Endothelial cell of umbilical vein (primary cell): ENCODE measurements at regions not wholly inside any gene's neighbourhood (a gene's known extent, or its start where the extent isn't known, plus 50 kb on each side); places are given as distances from the start of the nearest gene placed in this dataset.

ENCODE experiments used
- BruUV-seq: library from RNA; stranded (reverse); fragments of 400-500 nt; replicated peaks from 2 replicates; lab custom pipeline; 2021; lab: Mats Ljungman, UMichigan
- CTCF ChIA-PET: fragments of 300-600, 350-600 bp; sonication (Branson Sonifier 250); formaldehyde crosslinking; loops from one replicate; lab custom pipeline; 2021; ENCODE audit warnings: antibody characterized with exemption, inconsistent platforms; lab: Charles Lee
- POLR2A ChIA-PET: fragments of 300-600, 350-600 bp; sonication (Branson Sonifier 250); formaldehyde crosslinking; loops from one replicate; lab custom pipeline; 2021; ENCODE audit warnings: antibody characterized with exemption, inconsistent platforms; lab: Charles Lee
- DNase-seq: peaks from one replicate; pipeline ENCODE4 v3.0.0-alpha.2; 2011; ENCODE audit warnings: low read depth, low spot score
- FAIRE-seq: peaks from 2 replicates; lab custom pipeline; 2011; peaks lifted over from hg19 to GRCh38; lab: Jason Lieb, UNC
- H2AFZ ChIP-seq: 2 replicates; pipeline ENCODE4 v1.6.0; 2012; ENCODE audit warnings: low read depth, low read length, control low read depth, inconsistent platforms
- H3K27ac ChIP-seq: 2 replicates; pipeline ENCODE4 v1.5.1; 2011; ENCODE audit warnings: low read depth, mild to moderate bottlenecking, control low read depth, low read length, moderate library complexity; ENCODE audit not compliant: insufficient read depth
- H3K27me3 ChIP-seq, 2 experiments: 2 replicates each; pipeline versions ENCODE4 v1.6.0 to v1.6.1; 2011; ENCODE audit warnings: low read length in 2 of 2, mixed read lengths in 1 of 2; ENCODE audit not compliant: control insufficient read depth in 2 of 2, insufficient read depth in 2 of 2
- H3K36me3 ChIP-seq, 2 experiments: 2 replicates in 1 of 2; 3 replicates in 1 of 2; pipeline ENCODE4 v1.5.1; 2011; ENCODE audit warnings: low read length in 2 of 2, mild to moderate bottlenecking in 1 of 2, moderate library complexity in 1 of 2; ENCODE audit not compliant: control insufficient read depth in 2 of 2, insufficient read depth in 2 of 2; ENCODE audit errors: extremely low read depth in 1 of 2
- H3K4me1 ChIP-seq: 3 replicates; pipeline ENCODE4 v1.5.1; 2011; ENCODE audit warnings: mild to moderate bottlenecking, low read length; ENCODE audit not compliant: control insufficient read depth, insufficient read depth; ENCODE audit errors: extremely low read depth
- H3K4me2 ChIP-seq: 2 replicates; pipeline ENCODE4 v1.6.1; 2011; ENCODE audit warnings: low read length, control low read depth, mixed read lengths; ENCODE audit not compliant: insufficient read depth
- H3K4me3 ChIP-seq, 3 experiments: fragments of 200-600 bp in 1 of 3; sonication (generic), shearing (Covaris generic) in 1 of 3; replicated peaks in 1 of 3; 2 replicates each; pipeline ENCODE4 v1.5.1; 2011 to 2016; ENCODE audit warnings: control low read depth in 3 of 3, low read length in 3 of 3, mild to moderate bottlenecking in 2 of 3, inconsistent platforms in 1 of 3, low read depth in 1 of 3, moderate library complexity in 1 of 3; ENCODE audit not compliant: insufficient read depth in 1 of 3
- H3K79me2 ChIP-seq: 2 replicates; pipeline ENCODE4 v1.6.0; 2012; ENCODE audit warnings: low read length, inconsistent platforms; ENCODE audit not compliant: control insufficient read depth, insufficient read depth
- H3K9ac ChIP-seq: replicated peaks from 2 replicates; pipeline ENCODE3; 2011; ENCODE audit warnings: low read length, control low read depth; ENCODE audit not compliant: insufficient read depth; ENCODE audit errors: extremely low read depth
- H3K9me1 ChIP-seq: replicated peaks from 3 replicates; pipeline ENCODE4 v1.6.0; 2011; ENCODE audit warnings: mild to moderate bottlenecking, low read length; ENCODE audit not compliant: control insufficient read depth, insufficient read depth; ENCODE audit errors: extremely low read depth
- H3K9me3 ChIP-seq: replicated peaks from 2 replicates; pipeline ENCODE4 v1.5.1; 2012; ENCODE audit warnings: low read length, inconsistent platforms; ENCODE audit not compliant: control insufficient read depth, insufficient read depth
- H4K20me1 ChIP-seq: replicated peaks from 2 replicates; pipeline ENCODE3; 2011; ENCODE audit warnings: mild to moderate bottlenecking, low read length; ENCODE audit not compliant: control insufficient read depth, insufficient read depth; ENCODE audit errors: extremely low read depth
- EZH2 ChIP-seq: IDR thresholded peaks from 2 replicates; pipeline ENCODE4 v1.6.1; 2012; ENCODE audit warnings: borderline replicate concordance, low read depth, mild to moderate bottlenecking, moderate library complexity, low read length, inconsistent platforms; ENCODE audit not compliant: severe bottlenecking
- FOS ChIP-seq: IDR thresholded peaks from 2 replicates; pipeline ENCODE4 v1.6.1; 2011; ENCODE audit warnings: mild to moderate bottlenecking, low read length, moderate library complexity, borderline replicate concordance; ENCODE audit not compliant: insufficient read depth
- GATA2 ChIP-seq: IDR thresholded peaks from 2 replicates; pipeline ENCODE4 v1.7.0; 2011; ENCODE audit warnings: low read depth, mild to moderate bottlenecking, moderate library complexity, mixed read lengths, low read length; ENCODE audit not compliant: insufficient read length, insufficient read depth
- JUN ChIP-seq: IDR thresholded peaks from 2 replicates; pipeline ENCODE4 v1.6.1; 2011; ENCODE audit warnings: borderline replicate concordance, low read depth; ENCODE audit not compliant: insufficient read length, insufficient read depth
- MYC ChIP-seq: IDR thresholded peaks from one replicate; pipeline ENCODE4 v1.6.1; 2011; ENCODE audit warnings: mild to moderate bottlenecking, low read depth, low read length
- POLR2A ChIP-seq: IDR thresholded peaks from 2 replicates; pipeline ENCODE4 v1.6.1; 2012; ENCODE audit warnings: low read depth, mild to moderate bottlenecking, control low read depth, low read length
- POLR2AphosphoS5 ChIP-seq: IDR thresholded peaks from 2 replicates; pipeline ENCODE4 v1.6.1; 2012; ENCODE audit warnings: low read depth, mild to moderate bottlenecking, control low read depth, low read length, moderate library complexity; ENCODE audit not compliant: insufficient read depth
- dilution Hi-C: fragments of 300-500 bp; cut with MboI; formaldehyde crosslinking; loops from one replicate; pipeline ENCODE4 v1.15.0; 2019; ENCODE audit warnings: low sequenced_read_pairs; ENCODE audit not compliant: extremely low pct_ligation_motif_present
- intact Hi-C: fragments of 100-400 bp; cut with micrococcal nuclease; formaldehyde crosslinking; loops from one replicate; pipeline ENCODE4 v1.10.0; 2022
- TF ChIP-seq, protein P1 (sequence below), 2 donors: IDR thresholded peaks; 1 replicate in 1 of 2; 2 replicates in 1 of 2; pipeline ENCODE4 v1.5.1; 2011; ENCODE audit warnings: low read length in 2 of 2, mild to moderate bottlenecking in 2 of 2, moderate library complexity in 2 of 2, control low read depth in 1 of 2, inconsistent platforms in 1 of 2, low read depth in 1 of 2; ENCODE audit not compliant: insufficient read depth in 1 of 2; ENCODE audit errors: extremely low read depth in 1 of 2
- TF ChIP-seq, protein P2 (sequence below): IDR thresholded peaks from 2 replicates; pipeline ENCODE4 v1.6.1; 2011; ENCODE audit not compliant: insufficient read depth, insufficient read length

DNA sequence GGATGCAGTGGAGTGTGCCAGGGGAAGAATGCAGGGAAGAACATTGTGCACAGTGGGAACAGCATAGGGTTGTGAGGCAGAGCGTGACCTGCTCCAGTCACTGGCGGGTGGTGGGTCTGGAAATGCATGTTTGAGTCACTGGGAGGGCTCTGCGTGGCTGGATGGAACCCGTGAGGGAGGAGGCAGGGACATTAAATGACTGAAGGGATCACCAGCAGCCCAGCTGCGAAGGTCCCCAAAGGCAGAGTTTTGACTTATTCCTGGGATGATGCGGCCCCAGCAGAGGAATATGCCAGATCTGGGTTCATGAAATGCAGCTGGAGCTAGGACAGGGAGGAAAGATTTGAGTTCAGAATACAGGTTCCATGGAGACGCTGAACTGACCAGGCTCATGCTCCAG is 104.0 kb upstream of the FGF3 start:
- no peak for DNase-seq
- H3K27me3 ChIP-seq, result peaks cover 13 to 21% of the 10 kb centered on the region in 2 experiments
- H3K4me1 ChIP-seq, result peaks cover 4% of the 10 kb centered on the region
- no peaks in the 10 kb centered on the region for H3K36me3 ChIP-seq
- H3K4me2 ChIP-seq, result no peak overlapping the region
- no peak for FAIRE-seq
- intact Hi-C loops, result no loop called here
- H3K9me3 ChIP-seq, result no peaks in the 10 kb centered on the region
- no peak overlapping the region for H3K27ac ChIP-seq
- no peaks in the 10 kb centered on the region for H3K79me2 ChIP-seq
- POLR2A ChIA-PET, result no interaction called here
- dilution Hi-C loops, result loop anchor here (25.0 kb wide), 1 partner anchor 264 kb away; no protein-coding TSS in a partner anchor
- TF ChIP-seq GATA2 (no peak), EZH2 (no peak), JUN (no peak), POLR2A (no peak), POLR2AphosphoS5 (no peak), FOS (no peak), MYC (no peak)
- TF ChIP-seq, protein P1, sequence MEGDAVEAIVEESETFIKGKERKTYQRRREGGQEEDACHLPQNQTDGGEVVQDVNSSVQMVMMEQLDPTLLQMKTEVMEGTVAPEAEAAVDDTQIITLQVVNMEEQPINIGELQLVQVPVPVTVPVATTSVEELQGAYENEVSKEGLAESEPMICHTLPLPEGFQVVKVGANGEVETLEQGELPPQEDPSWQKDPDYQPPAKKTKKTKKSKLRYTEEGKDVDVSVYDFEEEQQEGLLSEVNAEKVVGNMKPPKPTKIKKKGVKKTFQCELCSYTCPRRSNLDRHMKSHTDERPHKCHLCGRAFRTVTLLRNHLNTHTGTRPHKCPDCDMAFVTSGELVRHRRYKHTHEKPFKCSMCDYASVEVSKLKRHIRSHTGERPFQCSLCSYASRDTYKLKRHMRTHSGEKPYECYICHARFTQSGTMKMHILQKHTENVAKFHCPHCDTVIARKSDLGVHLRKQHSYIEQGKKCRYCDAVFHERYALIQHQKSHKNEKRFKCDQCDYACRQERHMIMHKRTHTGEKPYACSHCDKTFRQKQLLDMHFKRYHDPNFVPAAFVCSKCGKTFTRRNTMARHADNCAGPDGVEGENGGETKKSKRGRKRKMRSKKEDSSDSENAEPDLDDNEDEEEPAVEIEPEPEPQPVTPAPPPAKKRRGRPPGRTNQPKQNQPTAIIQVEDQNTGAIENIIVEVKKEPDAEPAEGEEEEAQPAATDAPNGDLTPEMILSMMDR (IDR thresholded peaks at IDR 0.05; ENCODE audit: extremely low read depth in 1 of 2, insufficient read depth in 1 of 2, low read depth in 1 of 2, low read length in 2 of 2), result no peak
- TF ChIP-seq, protein P2, sequence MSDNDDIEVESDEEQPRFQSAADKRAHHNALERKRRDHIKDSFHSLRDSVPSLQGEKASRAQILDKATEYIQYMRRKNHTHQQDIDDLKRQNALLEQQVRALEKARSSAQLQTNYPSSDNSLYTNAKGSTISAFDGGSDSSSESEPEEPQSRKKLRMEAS, result no peak
- H3K9ac ChIP-seq, result no peak overlapping the region
- H4K20me1 ChIP-seq, result no peaks in the 10 kb centered on the region
- CTCF ChIA-PET, result no interaction called here
- H3K9me1 ChIP-seq, result no peaks in the 10 kb centered on the region
- H2AFZ ChIP-seq, result no peak overlapping the region
- BruUV-seq, result no TSS peak
- H3K4me3 ChIP-seq, result no peak overlapping the region
